SK-N-SH treated with all-trans-retinoic acid at 6 μM for 48 hours (cell line): ENCODE measurements at regions not wholly inside any gene's neighbourhood (a gene's known extent, or its start where the extent isn't known, plus 50 kb on each side); places are given as distances from the start of the nearest gene placed in this dataset.

ENCODE experiments used
- ATAC-seq: fragments of 200-7000 bp; cut with Tn5 transposase; 3 replicates; pipeline ENCODE4 v1.9.1; 2020; ENCODE audit warnings: mild to moderate bottlenecking, moderate library complexity
- ARNTL ChIP-seq: fragments of 450-650 bp; formaldehyde crosslinking; IDR thresholded peaks from 2 replicates; pipeline ENCODE4 v1.5.0; 2020; ENCODE audit warnings: low read depth, mild to moderate bottlenecking, moderate library complexity, borderline replicate concordance
- CREB5 ChIP-seq: fragments of 250-450 bp; sonication (Bioruptor Pico); IDR thresholded peaks from 2 replicates; pipeline ENCODE4 v1.5.1; 2020; ENCODE audit warnings: low read depth, mild to moderate bottlenecking, moderate library complexity
- CSRNP3 ChIP-seq: fragments of 250-450 bp; sonication (Bioruptor Pico); IDR thresholded peaks from 2 replicates; pipeline ENCODE4 v1.5.1; 2021; ENCODE audit warnings: mild to moderate bottlenecking, moderate library complexity
- ESRRG ChIP-seq: fragments of 250-450 bp; sonication (Bioruptor Pico); IDR thresholded peaks from 2 replicates; pipeline ENCODE4 v1.6.1; 2021; ENCODE audit warnings: mild to moderate bottlenecking
- ISL1 ChIP-seq: fragments of 250-450 bp; sonication (Bioruptor Pico); IDR thresholded peaks from 2 replicates; pipeline ENCODE4 v2.1.2; 2022; ENCODE audit warnings: mild to moderate bottlenecking, moderate library complexity
- PATZ1 ChIP-seq: fragments of 250-450 bp; sonication (Bioruptor Pico); IDR thresholded peaks from 2 replicates; pipeline ENCODE4 v1.8.0; 2020; ENCODE audit warnings: mild to moderate bottlenecking, moderate library complexity, borderline replicate concordance
- PPARA ChIP-seq: fragments of 250-450 bp; sonication (Bioruptor Pico); IDR thresholded peaks from 2 replicates; pipeline ENCODE4 v1.5.0; 2020; ENCODE audit warnings: mild to moderate bottlenecking, borderline replicate concordance
- SNAI2 ChIP-seq: fragments of 250-450 bp; sonication (Bioruptor Pico); IDR thresholded peaks from 2 replicates; pipeline ENCODE4 v1.5.0; 2020; ENCODE audit warnings: mild to moderate bottlenecking, moderate library complexity
- TCF4 ChIP-seq: fragments of 250-450 bp; sonication (Bioruptor Pico); IDR thresholded peaks from 2 replicates; pipeline ENCODE4 v1.8.0; 2021; ENCODE audit warnings: mild to moderate bottlenecking, moderate library complexity, borderline replicate concordance
- TSHZ2 ChIP-seq: fragments of 250-450 bp; sonication (Bioruptor Pico); IDR thresholded peaks from 2 replicates; pipeline ENCODE4 v1.5.0; 2020; ENCODE audit warnings: mild to moderate bottlenecking, moderate library complexity
- ZC3H10 ChIP-seq: fragments of 250-450 bp; sonication (Bioruptor Pico); IDR thresholded peaks from 2 replicates; pipeline ENCODE4 v1.5.1; 2021; ENCODE audit warnings: mild to moderate bottlenecking, moderate library complexity
- ZFP3 ChIP-seq: fragments of 250-450 bp; sonication (Bioruptor Pico); IDR thresholded peaks from 2 replicates; pipeline ENCODE4 v1.5.0; 2020; ENCODE audit warnings: mild to moderate bottlenecking, moderate library complexity
- ZFP30 ChIP-seq: fragments of 450-650 bp; formaldehyde crosslinking; IDR thresholded peaks from 2 replicates; pipeline ENCODE4 v1.5.0; 2022; ENCODE audit warnings: mild to moderate bottlenecking, moderate library complexity
- ZNF565 ChIP-seq: fragments of 450-650 bp; formaldehyde crosslinking; conservative IDR thresholded peaks from 2 replicates; pipeline ENCODE4 v1.5.0; 2020; ENCODE audit warnings: low read depth, mild to moderate bottlenecking, moderate library complexity
- ZNF8 ChIP-seq: fragments of 450-650 bp; formaldehyde crosslinking; IDR thresholded peaks from 2 replicates; pipeline ENCODE4 v1.5.0; 2020; ENCODE audit warnings: mild to moderate bottlenecking, moderate library complexity
- TF ChIP-seq, protein P1 (sequence below): fragments of 250-450 bp; sonication (Bioruptor Pico); IDR thresholded peaks from 2 replicates; pipeline ENCODE4 v1.8.0; 2021; ENCODE audit warnings: low read depth, mild to moderate bottlenecking, moderate library complexity, borderline replicate concordance

GRCh38 chr9:7656636-7657035 is 142.9 kb downstream of the DMAC1 start:
- ATAC-seq, result no peak
- TF ChIP-seq, protein P1, sequence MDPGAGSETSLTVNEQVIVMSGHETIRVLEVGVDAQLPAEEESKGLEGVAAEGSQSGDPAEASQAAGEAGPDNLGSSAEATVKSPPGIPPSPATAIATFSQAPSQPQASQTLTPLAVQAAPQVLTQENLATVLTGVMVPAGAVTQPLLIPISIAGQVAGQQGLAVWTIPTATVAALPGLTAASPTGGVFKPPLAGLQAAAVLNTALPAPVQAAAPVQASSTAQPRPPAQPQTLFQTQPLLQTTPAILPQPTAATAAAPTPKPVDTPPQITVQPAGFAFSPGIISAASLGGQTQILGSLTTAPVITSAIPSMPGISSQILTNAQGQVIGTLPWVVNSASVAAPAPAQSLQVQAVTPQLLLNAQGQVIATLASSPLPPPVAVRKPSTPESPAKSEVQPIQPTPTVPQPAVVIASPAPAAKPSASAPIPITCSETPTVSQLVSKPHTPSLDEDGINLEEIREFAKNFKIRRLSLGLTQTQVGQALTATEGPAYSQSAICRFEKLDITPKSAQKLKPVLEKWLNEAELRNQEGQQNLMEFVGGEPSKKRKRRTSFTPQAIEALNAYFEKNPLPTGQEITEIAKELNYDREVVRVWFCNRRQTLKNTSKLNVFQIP (CRISPR knock-in tag), result no peak
- TF ChIP-seq ARNTL (no peak), TCF4 (CRISPR knock-in tag) (no peak), CSRNP3 (CRISPR knock-in tag) (no peak), ZFP30 (CRISPR knock-in tag) (no peak), TSHZ2 (CRISPR knock-in tag) (no peak), ZC3H10 (CRISPR knock-in tag) (no peak), CREB5 (CRISPR knock-in tag) (no peak), ESRRG (CRISPR knock-in tag) (no peak), PPARA (CRISPR knock-in tag) (no peak), ZFP3 (no peak)

- ATAC-seq, result no peak
Observed at GRCh38 chr9:7653262-7653661, 146.3 kb downstream of the DMAC1 start.

DNA sequence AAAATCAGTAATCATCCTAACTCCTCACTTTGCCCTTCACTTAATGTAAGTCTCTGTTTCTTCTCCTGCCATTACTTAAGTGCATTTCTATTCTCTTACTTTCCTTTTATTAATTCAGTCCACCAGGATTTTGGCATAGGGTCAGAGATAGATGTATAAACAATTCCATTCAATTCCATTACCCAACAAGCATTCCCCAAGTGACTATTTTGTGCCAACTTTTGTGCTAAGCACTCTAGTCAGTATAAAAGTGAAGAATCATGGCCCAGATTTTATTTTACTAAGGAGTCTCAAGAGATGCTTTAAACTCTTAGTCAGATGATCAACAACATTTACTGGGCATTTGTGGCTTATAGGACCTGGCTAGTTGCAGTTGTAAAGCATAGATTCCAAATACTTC is 159.3 kb downstream of the DMAC1 start:
- no peak for ATAC-seq

More at GRCh38 chr9:7653262-7653661, 146.3 kb downstream of the DMAC1 start:
- TF ChIP-seq TSHZ2 (CRISPR knock-in tag), result no peak

DNA sequence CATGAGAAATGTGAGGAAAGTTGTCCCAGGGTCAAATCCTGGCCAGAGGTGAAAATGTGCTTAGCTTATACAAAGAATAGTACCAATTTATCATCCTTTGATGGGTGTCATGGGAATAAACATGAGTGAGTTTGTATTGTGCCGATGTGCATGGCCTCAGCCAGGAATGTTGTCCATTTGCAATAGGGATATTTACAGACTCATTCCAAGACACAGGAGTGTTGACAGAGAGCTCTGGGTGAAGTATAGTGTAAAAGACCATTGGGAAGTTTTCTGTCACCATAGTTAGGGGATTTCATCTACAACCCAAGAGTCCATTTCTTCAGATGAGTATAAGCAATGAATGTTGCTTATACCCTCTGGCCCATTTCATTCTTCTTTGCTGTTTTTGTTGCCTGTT is 160.1 kb downstream of the DMAC1 start:
- ATAC-seq, result no peak
- TF ChIP-seq TCF4 (CRISPR knock-in tag), result no peak
- TF ChIP-seq ZNF8 (CRISPR knock-in tag), result no peak
- TF ChIP-seq, protein P1 (CRISPR knock-in tag), result no peak
- no peak for TF ChIP-seq ZFP3
- TF ChIP-seq SNAI2, result no peak
- no peak for TF ChIP-seq ZC3H10 (CRISPR knock-in tag)
- no peak for TF ChIP-seq ZNF565 (CRISPR knock-in tag)
- TF ChIP-seq ESRRG (CRISPR knock-in tag), result no peak
- TF ChIP-seq, all 23 proteins: peak for 0

More for the DNA sequence above, 159.3 kb downstream of the DMAC1 start:
- TF ChIP-seq ISL1 (peak; percentile 82), PATZ1 (CRISPR knock-in tag) (no peak)
- TF ChIP-seq, all 23 proteins: peak for 1
